ENCODE measurements at regions not wholly inside any gene's neighbourhood (a gene's known extent, or its start where the extent isn't known, plus 50 kb on each side); places are given as distances from the start of the nearest gene placed in this dataset.
A peak's percentile ranks its signal among the peaks of the same experiment; 100 is the strongest.
"Not testable (repeated sequence)": the region's sequence is repeated elsewhere in the genome, so short reads cannot be mapped to it uniquely, and the experiment has no call there.

- Mint-ChIP-seq H3K9me3 (peaks cover 0 to 35% (median 7%) of the 10 kb centered on the region in 9 donors), H3K27me3 (peaks cover 0 to 11% (median 1%) of the 10 kb centered on the region in 5 donors), H3K36me3 (peaks cover 0 to 4% (median 2%) of the 10 kb centered on the region in 3 donors), H3K4me3 (no peak overlapping the region), H3K27ac (no peak overlapping the region), H3K4me1 (no peaks in the 10 kb centered on the region)
- ATAC-seq (no peak), DNase-seq (no peak)
- POLR2A ChIA-PET: no interaction called here
Observed at GRCh38 chr13:111489301-111489700, 168.9 kb downstream of the TEX29 start.

- H3K27me3 Mint-ChIP-seq: peaks cover 0 to 11% (median 2%) of the 10 kb centered on the region in 5 donors
- no peak overlapping the region for H3K4me3 Mint-ChIP-seq
- H3K36me3 Mint-ChIP-seq: peaks cover 0 to 5% (median 2%) of the 10 kb centered on the region in 3 donors
- H3K27ac Mint-ChIP-seq: no peak overlapping the region
- DNase-seq: no peak
- POLR2A ChIA-PET: no interaction called here
- no peak for ATAC-seq
- no peaks in the 10 kb centered on the region for H3K4me1 Mint-ChIP-seq
- peaks cover 0 to 33% (median 8%) of the 10 kb centered on the region in 9 donors for H3K9me3 Mint-ChIP-seq
Observed at GRCh38 chr13:111490611-111491010, 170.2 kb downstream of the TEX29 start.

GRCh38 chr13:111491021-111491420 lies 170.6 kb downstream of the TEX29 start:
- POLR2A ChIA-PET: no interaction called here
- peaks cover 0 to 33% (median 10%) of the 10 kb centered on the region in 9 donors for H3K9me3 Mint-ChIP-seq
- peaks cover 0 to 11% (median 2%) of the 10 kb centered on the region in 5 donors for H3K27me3 Mint-ChIP-seq
- no peak overlapping the region for H3K27ac Mint-ChIP-seq
- ATAC-seq: no peak
- no peak overlapping the region for H3K4me3 Mint-ChIP-seq
- H3K4me1 Mint-ChIP-seq: no peaks in the 10 kb centered on the region
- peaks cover 0 to 6% (median 2%) of the 10 kb centered on the region in 3 donors for H3K36me3 Mint-ChIP-seq
- no peak for DNase-seq

GRCh38 chr13:111491659-111492058 lies 171.2 kb downstream of the TEX29 start:
- ATAC-seq (no peak), DNase-seq (no peak)
- no peak overlapping the region for H3K27ac Mint-ChIP-seq
- POLR2A ChIA-PET: no interaction called here
- H3K9me3 Mint-ChIP-seq: peaks cover 0 to 27% (median 7%) of the 10 kb centered on the region in 9 donors
- H3K4me3 Mint-ChIP-seq: no peak overlapping the region
- H3K27me3 Mint-ChIP-seq: peaks cover 0 to 11% (median 2%) of the 10 kb centered on the region in 5 donors
- H3K36me3 Mint-ChIP-seq: peaks cover 0 to 6% (median 2%) of the 10 kb centered on the region in 3 donors
- H3K4me1 Mint-ChIP-seq: no peaks in the 10 kb centered on the region

DNA sequence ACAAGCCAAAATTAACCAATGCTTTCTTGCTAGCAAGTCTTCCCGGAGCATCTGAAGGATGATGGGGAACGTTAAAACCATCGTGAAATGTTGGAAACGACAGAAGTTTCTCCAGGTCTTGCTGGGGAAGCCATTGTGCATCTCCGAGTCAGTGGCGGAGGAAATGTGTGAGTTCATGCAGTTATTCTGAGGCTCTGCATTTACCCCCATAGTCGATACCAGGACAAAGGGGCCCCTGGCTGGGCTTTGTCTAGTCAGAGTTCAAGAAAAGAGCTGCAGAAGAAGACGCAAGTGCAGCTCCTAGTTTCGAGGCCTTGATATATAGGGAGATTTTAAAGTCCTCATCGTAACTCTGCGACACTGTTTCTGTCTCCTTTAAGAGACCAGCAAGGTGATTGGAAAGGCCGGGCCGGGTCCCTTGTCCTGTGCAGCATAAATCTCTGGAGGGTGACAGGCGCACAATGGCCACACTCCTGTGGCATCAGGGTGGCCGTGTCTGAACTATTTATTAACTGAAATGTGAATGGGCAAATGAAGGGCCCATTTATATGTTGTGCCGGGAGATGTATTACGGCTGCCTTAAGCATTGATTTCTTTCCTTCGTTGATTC lies 172.0 kb downstream of the TEX29 start:
- Mint-ChIP-seq H3K27me3 (peaks cover 0 to 11% (median 2%) of the 10 kb centered on the region in 5 donors), H3K36me3 (peaks cover 0 to 6% (median 0%) of the 10 kb centered on the region in 3 donors), H3K4me1 (no peaks in the 10 kb centered on the region), H3K9me3 (peaks cover 0 to 19% (median 6%) of the 10 kb centered on the region in 9 donors), H3K27ac (no peak overlapping the region), H3K4me3 (no peak overlapping the region)
- ATAC-seq (no peak), DNase-seq (no peak)
- POLR2A ChIA-PET: no interaction called here

DNA sequence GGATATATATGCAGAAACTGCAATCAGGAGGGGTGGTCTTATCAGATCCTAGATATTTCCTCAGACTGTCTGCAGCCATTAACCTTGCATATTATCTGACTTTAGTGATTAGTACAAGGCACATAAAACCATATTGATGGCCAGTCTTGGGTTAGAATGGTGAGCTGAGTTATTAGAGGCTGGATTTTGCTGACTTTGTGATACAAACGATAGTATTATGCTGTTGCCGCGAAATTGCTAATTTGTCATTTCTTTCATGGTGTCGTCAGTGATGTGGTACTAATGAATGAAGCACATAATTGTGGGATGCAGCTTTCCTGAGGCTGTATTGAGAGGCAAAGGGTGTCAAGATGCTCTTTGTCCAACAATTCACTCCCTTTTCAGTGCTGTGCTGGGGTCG lies 172.5 kb downstream of the TEX29 start:
- POLR2A ChIA-PET: no interaction called here
- H3K27me3 Mint-ChIP-seq: peaks cover 0 to 11% (median 2%) of the 10 kb centered on the region in 5 donors
- DNase-seq (no peak), ATAC-seq (no peak)
- H3K4me3 Mint-ChIP-seq: no peak overlapping the region
- peaks cover 0 to 17% (median 4%) of the 10 kb centered on the region in 9 donors for H3K9me3 Mint-ChIP-seq
- H3K4me1 Mint-ChIP-seq: no peaks in the 10 kb centered on the region
- H3K27ac Mint-ChIP-seq: no peak overlapping the region
- H3K36me3 Mint-ChIP-seq: peaks cover 0 to 6% (median 0%) of the 10 kb centered on the region in 3 donors

DNA sequence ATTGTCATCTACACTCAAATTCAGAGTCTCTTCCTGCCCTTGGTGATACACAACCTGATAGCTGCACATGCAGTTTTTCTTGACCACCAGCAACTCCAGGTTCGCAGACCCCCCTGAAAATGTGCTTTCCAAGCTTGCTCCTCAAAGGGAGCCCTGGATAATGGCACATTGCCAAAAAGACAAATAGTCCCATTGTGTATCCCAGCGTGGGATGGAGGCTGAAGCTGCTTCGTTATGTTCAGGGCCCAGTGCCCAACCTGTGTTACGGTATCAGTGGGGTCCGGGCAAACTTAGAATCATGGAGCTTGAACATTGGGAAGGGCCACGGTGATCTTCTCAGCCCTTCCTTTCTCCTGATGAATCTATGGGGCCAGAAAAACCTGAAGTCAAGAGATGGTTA lies 173.0 kb downstream of the TEX29 start:
- no peak overlapping the region for H3K27ac Mint-ChIP-seq
- peaks cover 0 to 14% (median 4%) of the 10 kb centered on the region in 9 donors for H3K9me3 Mint-ChIP-seq
- H3K36me3 Mint-ChIP-seq: peaks cover 0 to 6% (median 0%) of the 10 kb centered on the region in 3 donors
- DNase-seq (no peak), ATAC-seq (no peak)
- POLR2A ChIA-PET: no interaction called here
- H3K4me1 Mint-ChIP-seq: no peaks in the 10 kb centered on the region
- H3K27me3 Mint-ChIP-seq: peaks cover 0 to 9% (median 2%) of the 10 kb centered on the region in 5 donors
- no peak overlapping the region for H3K4me3 Mint-ChIP-seq

DNA sequence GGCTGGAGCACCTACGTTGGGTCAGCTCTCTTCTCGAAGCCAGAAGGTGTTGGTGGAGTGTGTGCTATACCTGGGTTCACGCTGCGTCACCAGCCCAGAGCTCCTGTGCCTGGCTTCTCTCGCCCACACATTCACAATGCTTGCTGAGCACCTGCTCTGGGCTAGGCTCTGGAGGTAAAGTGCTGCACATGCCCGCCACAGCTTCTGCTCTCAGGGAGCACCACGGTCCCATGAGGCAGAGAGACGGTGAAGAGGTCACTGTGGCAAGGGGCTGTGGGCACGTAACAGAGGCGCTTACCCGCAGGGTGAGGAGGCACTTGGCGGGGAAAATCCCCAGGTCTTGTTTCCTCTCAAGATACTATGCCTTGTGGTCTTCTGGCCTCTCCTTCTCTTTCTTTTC lies 174.2 kb downstream of the TEX29 start:
- H3K36me3 Mint-ChIP-seq: peaks cover 0 to 6% (median 0%) of the 10 kb centered on the region in 3 donors
- peaks cover 0 to 2% (median 1%) of the 10 kb centered on the region in 5 donors for H3K27me3 Mint-ChIP-seq
- DNase-seq (no peak), ATAC-seq (no peak)
- no peak overlapping the region for H3K4me3 Mint-ChIP-seq
- no peaks in the 10 kb centered on the region for H3K4me1 Mint-ChIP-seq
- H3K27ac Mint-ChIP-seq: no peak overlapping the region
- peaks cover 0 to 14% (median 4%) of the 10 kb centered on the region in 9 donors for H3K9me3 Mint-ChIP-seq
- POLR2A ChIA-PET: no interaction called here

- peaks cover 0 to 31% (median 7%) of the 10 kb centered on the region in 9 donors for H3K9me3 Mint-ChIP-seq
Observed at GRCh38 chr13:111501596-111502535, 181.4 kb downstream of the TEX29 start.

DNA sequence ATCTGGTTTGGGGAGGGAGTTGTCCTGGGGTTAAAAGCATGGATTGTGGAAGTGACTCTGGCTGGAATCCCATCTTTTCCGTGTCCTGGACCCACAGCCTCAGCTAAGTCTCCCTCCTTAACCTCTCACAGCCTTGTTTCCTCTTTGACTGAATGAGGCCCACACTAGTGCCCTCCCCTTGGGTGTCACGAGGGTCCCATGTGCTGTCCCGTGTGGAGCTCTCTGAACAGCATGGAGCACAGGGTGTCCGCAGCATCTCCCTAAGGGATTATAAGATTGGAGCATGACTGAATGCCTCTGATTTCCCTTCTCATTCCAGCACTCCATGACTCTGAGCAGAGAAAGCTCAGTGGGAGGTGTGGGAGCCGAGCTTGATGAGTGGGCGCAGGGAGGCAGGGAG lies 182.5 kb downstream of the TEX29 start:
- POLR2A ChIA-PET: no interaction called here
- H3K36me3 Mint-ChIP-seq: peaks cover 2 to 6% (median 2%) of the 10 kb centered on the region in 3 donors
- H3K4me1 Mint-ChIP-seq: peaks cover 0 to 2% (median 0%) of the 10 kb centered on the region in 4 donors
- no peak overlapping the region for H3K27ac Mint-ChIP-seq
- no peak overlapping the region for H3K4me3 Mint-ChIP-seq
- H3K27me3 Mint-ChIP-seq: peaks cover 7 to 35% (median 23%) of the 10 kb centered on the region in 5 donors
- DNase-seq (no peak), ATAC-seq (no peak)
- H3K9me3 Mint-ChIP-seq: peaks cover 0 to 28% (median 7%) of the 10 kb centered on the region in 9 donors

More at GRCh38 chr13:111501596-111502535, 181.4 kb downstream of the TEX29 start:
- DNase-seq, H3K4me1 Mint-ChIP-seq, H3K36me3 Mint-ChIP-seq, POLR2A ChIA-PET, H3K27ac Mint-ChIP-seq, ATAC-seq, H3K4me3 Mint-ChIP-seq: not testable (repeated sequence)
- peaks cover 7 to 32% (median 23%) of the 10 kb centered on the region in 5 donors for H3K27me3 Mint-ChIP-seq

DNA sequence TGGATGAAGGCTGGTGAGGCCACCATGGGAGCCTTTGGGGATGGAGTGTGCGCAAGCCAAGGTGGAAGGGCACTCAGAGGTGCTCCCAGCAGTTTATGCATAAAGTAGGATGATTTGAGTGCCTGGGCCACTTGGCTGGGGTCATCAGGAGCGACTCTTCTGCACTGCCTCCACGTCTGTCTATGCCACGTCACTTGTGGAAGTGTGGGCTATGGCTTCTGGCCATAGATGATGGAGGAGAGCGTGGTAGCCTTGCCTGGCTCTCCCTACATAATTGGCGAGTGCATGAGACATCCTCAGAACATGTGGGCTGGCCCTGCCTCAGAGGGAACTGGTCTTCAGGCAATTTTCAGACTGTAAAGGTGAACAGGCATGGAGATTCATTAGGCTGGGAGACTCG lies 182.9 kb downstream of the TEX29 start:
- DNase-seq (no peak), ATAC-seq (no peak)
- Mint-ChIP-seq H3K36me3 (peaks cover 2 to 6% (median 2%) of the 10 kb centered on the region in 3 donors), H3K4me1 (peaks cover 0 to 2% (median 0%) of the 10 kb centered on the region in 4 donors), H3K9me3 (peaks cover 0 to 28% (median 7%) of the 10 kb centered on the region in 9 donors), H3K4me3 (no peak overlapping the region), H3K27ac (no peak overlapping the region), H3K27me3 (peaks cover 7 to 35% (median 23%) of the 10 kb centered on the region in 5 donors)
- POLR2A ChIA-PET: no interaction called here

- POLR2A ChIA-PET: no interaction called here
- Mint-ChIP-seq H3K9me3 (peaks cover 0 to 27% (median 7%) of the 10 kb centered on the region in 9 donors), H3K27ac (peak overlapping the region in 1 of 10 donors; percentile 56), H3K36me3 (peaks cover 2 to 6% (median 2%) of the 10 kb centered on the region in 3 donors), H3K27me3 (peaks cover 7 to 35% (median 23%) of the 10 kb centered on the region in 5 donors), H3K4me3 (no peak overlapping the region), H3K4me1 (peaks cover 0 to 2% (median 0%) of the 10 kb centered on the region in 4 donors)
- no peak for ATAC-seq
- no peak for DNase-seq
Observed at GRCh38 chr13:111503905-111504695, 183.7 kb downstream of the TEX29 start.

Data from naive thymus-derived CD8-positive, alpha-beta T cell (primary cell).